OCI-LY7 (cell line): ENCODE measurements at regions not wholly inside any gene's neighbourhood (a gene's known extent, or its start where the extent isn't known, plus 50 kb on each side); places are given as distances from the start of the nearest gene placed in this dataset.

Experiments
- BruUV-seq: library from RNA; stranded (reverse); fragments of 400-500 nt; replicated peaks from 2 replicates; lab custom pipeline; 2021; lab: Mats Ljungman, UMichigan
- CTCF ChIA-PET: fragments of 300-600 bp; sonication (Branson Sonifier 250); formaldehyde crosslinking; loops from one replicate; lab custom pipeline; 2022; ENCODE audit warnings: antibody characterized with exemption; ENCODE audit not compliant: unreplicated experiment; lab: Charles Lee
- POLR2A ChIA-PET: fragments of 300-600 bp; sonication (Branson Sonifier 250); formaldehyde crosslinking; loops from one replicate; lab custom pipeline; 2022; ENCODE audit warnings: antibody characterized with exemption; lab: Charles Lee
- DNase-seq: peaks from one replicate; pipeline ENCODE4 v3.0.0-alpha.2; 2015; ENCODE audit warnings: low spot score
- H2AFZ ChIP-seq: fragments of 200-600 bp; sonication (generic), shearing (Covaris generic); 2 replicates; pipeline ENCODE4 v1.6.1; 2014; ENCODE audit warnings: mild to moderate bottlenecking, antibody characterized with exemption, low read length, moderate library complexity
- H3K27ac ChIP-seq: fragments of 200-600 bp; sonication (generic); 2 replicates; pipeline ENCODE4 v1.5.1; 2014; ENCODE audit warnings: mixed run types, low read depth, mild to moderate bottlenecking, moderate library complexity, low read length, inconsistent platforms; ENCODE audit not compliant: poor library complexity, severe bottlenecking
- H3K36me3 ChIP-seq: fragments of 200-600 bp; sonication (generic); 2 replicates; pipeline ENCODE4 v1.6.1; 2014; ENCODE audit warnings: mild to moderate bottlenecking, antibody characterized with exemption, low read length, moderate library complexity, mixed read lengths; ENCODE audit not compliant: insufficient read depth
- H3K4me1 ChIP-seq: fragments of 200-600 bp; sonication (generic); 2 replicates; pipeline ENCODE4 v1.5.1; 2014; ENCODE audit warnings: mild to moderate bottlenecking, low read length; ENCODE audit not compliant: insufficient read depth, poor library complexity, severe bottlenecking
- H3K4me2 ChIP-seq: fragments of 200-600 bp; sonication (generic); 2 replicates; pipeline ENCODE4 v1.6.1; 2014; ENCODE audit warnings: mild to moderate bottlenecking, low read length
- H3K4me3 ChIP-seq: fragments of 200-600 bp; sonication (generic); 2 replicates; pipeline ENCODE4 v1.5.1; 2014; ENCODE audit warnings: mild to moderate bottlenecking, low read depth, low read length; ENCODE audit not compliant: poor library complexity, severe bottlenecking
- H3K79me2 ChIP-seq: fragments of 200-600 bp; sonication (generic); 2 replicates; pipeline ENCODE4 v1.6.1; 2016; ENCODE audit warnings: low read depth, mild to moderate bottlenecking, low read length, moderate library complexity, mixed read lengths; ENCODE audit not compliant: insufficient read depth
- H3K9me2 ChIP-seq: fragments of 200-600 bp; sonication (generic); 2 replicates; pipeline ENCODE4 v1.6.1; 2016; ENCODE audit warnings: mild to moderate bottlenecking, low read length, mixed read lengths; ENCODE audit not compliant: insufficient read depth
- H3K9me3 ChIP-seq: fragments of 200-600 bp; sonication (generic); 2 replicates; pipeline ENCODE4 v1.6.1; 2014; ENCODE audit warnings: mild to moderate bottlenecking, mixed run types, low read length, mixed read lengths
- H4K20me1 ChIP-seq: fragments of 200-600 bp; sonication (generic); 2 replicates; pipeline ENCODE4 v1.6.1; 2014; ENCODE audit warnings: mild to moderate bottlenecking, antibody characterized with exemption, low read length, moderate library complexity, mixed read lengths; ENCODE audit not compliant: insufficient read depth
- EZH2phosphoT487 ChIP-seq: fragments of 200-600 bp; sonication (generic); IDR thresholded peaks from 2 replicates; pipeline ENCODE4 v1.6.1; 2018; ENCODE audit warnings: low read depth, borderline replicate concordance, mild to moderate bottlenecking, mixed run types, antibody characterized with exemption, low read length, moderate library complexity, mixed read lengths
- intact Hi-C: fragments of 100-400 bp; cut with micrococcal nuclease; formaldehyde crosslinking; loops from one replicate; pipeline ENCODE4 v1.10.0; 2022; ENCODE audit not compliant: unreplicated experiment
- TF ChIP-seq, protein P1 (sequence below): fragments of 200-600 bp; sonication (generic); conservative IDR thresholded peaks from 2 replicates; pipeline ENCODE4 v1.5.1; 2014; ENCODE audit warnings: mild to moderate bottlenecking, antibody characterized with exemption, low read length, moderate library complexity, mixed read lengths

- DNase-seq, result no peak
- no peaks in the 10 kb centered on the region for H3K36me3 ChIP-seq
- no peak for TF ChIP-seq EZH2phosphoT487
- TF ChIP-seq, protein P1, sequence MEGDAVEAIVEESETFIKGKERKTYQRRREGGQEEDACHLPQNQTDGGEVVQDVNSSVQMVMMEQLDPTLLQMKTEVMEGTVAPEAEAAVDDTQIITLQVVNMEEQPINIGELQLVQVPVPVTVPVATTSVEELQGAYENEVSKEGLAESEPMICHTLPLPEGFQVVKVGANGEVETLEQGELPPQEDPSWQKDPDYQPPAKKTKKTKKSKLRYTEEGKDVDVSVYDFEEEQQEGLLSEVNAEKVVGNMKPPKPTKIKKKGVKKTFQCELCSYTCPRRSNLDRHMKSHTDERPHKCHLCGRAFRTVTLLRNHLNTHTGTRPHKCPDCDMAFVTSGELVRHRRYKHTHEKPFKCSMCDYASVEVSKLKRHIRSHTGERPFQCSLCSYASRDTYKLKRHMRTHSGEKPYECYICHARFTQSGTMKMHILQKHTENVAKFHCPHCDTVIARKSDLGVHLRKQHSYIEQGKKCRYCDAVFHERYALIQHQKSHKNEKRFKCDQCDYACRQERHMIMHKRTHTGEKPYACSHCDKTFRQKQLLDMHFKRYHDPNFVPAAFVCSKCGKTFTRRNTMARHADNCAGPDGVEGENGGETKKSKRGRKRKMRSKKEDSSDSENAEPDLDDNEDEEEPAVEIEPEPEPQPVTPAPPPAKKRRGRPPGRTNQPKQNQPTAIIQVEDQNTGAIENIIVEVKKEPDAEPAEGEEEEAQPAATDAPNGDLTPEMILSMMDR, result no peak
- intact Hi-C loops, result no loop called here
- no peak overlapping the region for H3K4me2 ChIP-seq
- no TSS peak for BruUV-seq
- H3K4me3 ChIP-seq, result no peak overlapping the region
- no peaks in the 10 kb centered on the region for H3K79me2 ChIP-seq
- H3K9me3 ChIP-seq, result no peaks in the 10 kb centered on the region
- no peaks in the 10 kb centered on the region for H4K20me1 ChIP-seq
- ChIA-PET POLR2A (no interaction called here), CTCF (no interaction called here)
- H3K4me1 ChIP-seq, result no peaks in the 10 kb centered on the region
- H3K9me2 ChIP-seq, result no peaks in the 10 kb centered on the region; the same call in 1 of the 2 replicates
- H3K27ac ChIP-seq, result no peak overlapping the region
- no peak overlapping the region for H2AFZ ChIP-seq
Observed at GRCh38 chr14:51515611-51516010, 136.1 kb upstream of the FRMD6 start.

- CTCF ChIA-PET, result no interaction called here
- BruUV-seq, result no TSS peak
Observed at GRCh38 chr14:51516706-51517395, 134.9 kb upstream of the FRMD6 start.

GRCh38 chr14:51518280-51518679 lies 133.4 kb upstream of the FRMD6 start:
- ChIA-PET CTCF (no interaction called here), POLR2A (no interaction called here)

More at GRCh38 chr14:51516706-51517395, 134.9 kb upstream of the FRMD6 start:
- Histone ChIP-seq H3K9me2 (no peaks in the 10 kb centered on the region; the same call in 1 of the 2 replicates), H3K4me2 (no peak overlapping the region), H3K4me3 (no peak overlapping the region), H3K27ac (no peak overlapping the region), H2AFZ (no peak overlapping the region), H3K36me3 (no peaks in the 10 kb centered on the region), H3K9me3 (no peaks in the 10 kb centered on the region), H3K79me2 (no peaks in the 10 kb centered on the region), H3K4me1 (no peaks in the 10 kb centered on the region), H4K20me1 (no peaks in the 10 kb centered on the region)
- DNase-seq, result no peak
- intact Hi-C loops, result no loop called here
- POLR2A ChIA-PET, result interaction anchor here (0.9 kb wide), 1 partner anchor 20 kb away, joined by 3 read pairs; no protein-coding TSS in a partner anchor
- no peak for TF ChIP-seq EZH2phosphoT487
- TF ChIP-seq, protein P1, result no peak

More at GRCh38 chr14:51518280-51518679, 133.4 kb upstream of the FRMD6 start:
- Histone ChIP-seq H3K9me2 (no peaks in the 10 kb centered on the region; the same call in 1 of the 2 replicates), H3K4me3 (no peak overlapping the region), H3K4me1 (no peaks in the 10 kb centered on the region), H3K27ac (no peak overlapping the region), H4K20me1 (no peaks in the 10 kb centered on the region), H3K9me3 (no peaks in the 10 kb centered on the region), H3K36me3 (no peaks in the 10 kb centered on the region), H3K4me2 (no peak overlapping the region), H2AFZ (no peak overlapping the region), H3K79me2 (no peaks in the 10 kb centered on the region)
- no TSS peak for BruUV-seq
- intact Hi-C loops, result no loop called here
- TF ChIP-seq, protein P1, result no peak
- no peak for TF ChIP-seq EZH2phosphoT487
- no peak for DNase-seq
